ENCODE measurements at regions not wholly inside any gene's neighbourhood (a gene's known extent, or its start where the extent isn't known, plus 50 kb on each side); places are given as distances from the start of the nearest gene placed in this dataset.
"Not testable (repeated sequence)": the region's sequence is repeated elsewhere in the genome, so short reads cannot be mapped to it uniquely, and the experiment has no call there.

- no peak for TF ChIP-seq SPI1 (IDR thresholded peaks at IDR 0.05; ENCODE audit: low read depth, low read length)
- no peak for TF ChIP-seq TAF1 (IDR thresholded peaks at IDR 0.05; ENCODE audit: low read depth, low read length)
- no peak for TF ChIP-seq POU2F2 (IDR thresholded peaks at IDR 0.05; ENCODE audit: low read depth, low read length)
- TF ChIP-seq POLR2A (IDR thresholded peaks at IDR 0.05; ENCODE audit: low read depth, low read length): no peak
- no peak for TF ChIP-seq POLR2AphosphoS5 (IDR thresholded peaks at IDR 0.05; ENCODE audit: low read depth, low read length)
- no peak for TF ChIP-seq PAX5 (IDR thresholded peaks at IDR 0.05; ENCODE audit: insufficient read depth, low read length, severe bottlenecking)
- no peak for DNase-seq (ENCODE audit: insufficient read length, low spot score)
- FAIRE-seq: no peak
Measured at GRCh38 chr18:1438458-1438910, 533.8 kb downstream of the ADCYAP1 start.

GRCh38 chr18:1438967-1439366 lies 534.3 kb downstream of the ADCYAP1 start:
- DNase-seq (ENCODE audit: insufficient read length, low spot score) (no peak), FAIRE-seq (no peak)
- TF ChIP-seq POLR2A (IDR thresholded peaks at IDR 0.05; ENCODE audit: low read depth, low read length): no peak
- no peak for TF ChIP-seq POLR2AphosphoS5 (IDR thresholded peaks at IDR 0.05; ENCODE audit: low read depth, low read length)
- no peak for TF ChIP-seq SPI1 (IDR thresholded peaks at IDR 0.05; ENCODE audit: low read depth, low read length)
- TF ChIP-seq TAF1 (IDR thresholded peaks at IDR 0.05; ENCODE audit: low read depth, low read length): no peak
- no peak for TF ChIP-seq POU2F2 (IDR thresholded peaks at IDR 0.05; ENCODE audit: low read depth, low read length)
- TF ChIP-seq PAX5 (IDR thresholded peaks at IDR 0.05; ENCODE audit: insufficient read depth, low read length, severe bottlenecking): no peak

- not testable (repeated sequence) for FAIRE-seq; DNase-seq (ENCODE audit: insufficient read length, low spot score)
Measured at GRCh38 chr18:1444062-1444461, 539.4 kb downstream of the ADCYAP1 start.

- TF ChIP-seq TAF1 (IDR thresholded peaks at IDR 0.05; ENCODE audit: low read depth, low read length) (no peak), SPI1 (IDR thresholded peaks at IDR 0.05; ENCODE audit: low read depth, low read length) (no peak), POLR2A (IDR thresholded peaks at IDR 0.05; ENCODE audit: low read depth, low read length) (no peak), PAX5 (IDR thresholded peaks at IDR 0.05; ENCODE audit: insufficient read depth, low read length, severe bottlenecking) (no peak), POLR2AphosphoS5 (IDR thresholded peaks at IDR 0.05; ENCODE audit: low read depth, low read length) (no peak), POU2F2 (IDR thresholded peaks at IDR 0.05; ENCODE audit: low read depth, low read length) (no peak)
- DNase-seq (ENCODE audit: insufficient read length, low spot score) (no peak), FAIRE-seq (no peak)
Measured at GRCh38 chr18:1446765-1447164, 542.1 kb downstream of the ADCYAP1 start.

- DNase-seq (ENCODE audit: insufficient read length, low spot score) (no peak), FAIRE-seq (no peak)
- TF ChIP-seq PAX5 (IDR thresholded peaks at IDR 0.05; ENCODE audit: insufficient read depth, low read length, severe bottlenecking): no peak
- no peak for TF ChIP-seq POLR2AphosphoS5 (IDR thresholded peaks at IDR 0.05; ENCODE audit: low read depth, low read length)
Measured at GRCh38 chr18:1452821-1453220, 548.1 kb downstream of the ADCYAP1 start.

- DNase-seq (ENCODE audit: insufficient read length, low spot score): no peak
- TF ChIP-seq SPI1 (IDR thresholded peaks at IDR 0.05; ENCODE audit: low read depth, low read length) (no peak), POLR2A (IDR thresholded peaks at IDR 0.05; ENCODE audit: low read depth, low read length) (no peak), TAF1 (IDR thresholded peaks at IDR 0.05; ENCODE audit: low read depth, low read length) (no peak), PAX5 (IDR thresholded peaks at IDR 0.05; ENCODE audit: insufficient read depth, low read length, severe bottlenecking) (no peak), POU2F2 (IDR thresholded peaks at IDR 0.05; ENCODE audit: low read depth, low read length) (no peak), POLR2AphosphoS5 (IDR thresholded peaks at IDR 0.05; ENCODE audit: low read depth, low read length) (no peak)
- FAIRE-seq: no peak
Measured at GRCh38 chr18:1455605-1456004, 550.9 kb downstream of the ADCYAP1 start.

GRCh38 chr18:1458547-1458946 lies 553.9 kb downstream of the ADCYAP1 start:
- no peak for TF ChIP-seq SPI1 (IDR thresholded peaks at IDR 0.05; ENCODE audit: low read depth, low read length)
- TF ChIP-seq TAF1 (IDR thresholded peaks at IDR 0.05; ENCODE audit: low read depth, low read length): no peak
- TF ChIP-seq POLR2A (IDR thresholded peaks at IDR 0.05; ENCODE audit: low read depth, low read length): no peak
- TF ChIP-seq PAX5 (IDR thresholded peaks at IDR 0.05; ENCODE audit: insufficient read depth, low read length, severe bottlenecking): no peak
- no peak for TF ChIP-seq POU2F2 (IDR thresholded peaks at IDR 0.05; ENCODE audit: low read depth, low read length)
- TF ChIP-seq POLR2AphosphoS5 (IDR thresholded peaks at IDR 0.05; ENCODE audit: low read depth, low read length): no peak
- DNase-seq (ENCODE audit: insufficient read length, low spot score) (no peak), FAIRE-seq (no peak)

- FAIRE-seq (no peak), DNase-seq (ENCODE audit: insufficient read length, low spot score) (no peak)
- TF ChIP-seq POU2F2 (IDR thresholded peaks at IDR 0.05; ENCODE audit: low read depth, low read length) (no peak), POLR2A (IDR thresholded peaks at IDR 0.05; ENCODE audit: low read depth, low read length) (no peak), SPI1 (IDR thresholded peaks at IDR 0.05; ENCODE audit: low read depth, low read length) (no peak)
Measured at GRCh38 chr18:1463981-1464380, 559.3 kb downstream of the ADCYAP1 start.

GRCh38 chr18:1464444-1465217 lies 560.0 kb downstream of the ADCYAP1 start:
- TF ChIP-seq POLR2AphosphoS5 (IDR thresholded peaks at IDR 0.05; ENCODE audit: low read depth, low read length): no peak
- TF ChIP-seq POU2F2 (IDR thresholded peaks at IDR 0.05; ENCODE audit: low read depth, low read length): no peak
- no peak for TF ChIP-seq TAF1 (IDR thresholded peaks at IDR 0.05; ENCODE audit: low read depth, low read length)
- TF ChIP-seq PAX5 (IDR thresholded peaks at IDR 0.05; ENCODE audit: insufficient read depth, low read length, severe bottlenecking): no peak
- TF ChIP-seq SPI1 (IDR thresholded peaks at IDR 0.05; ENCODE audit: low read depth, low read length): no peak
- TF ChIP-seq POLR2A (IDR thresholded peaks at IDR 0.05; ENCODE audit: low read depth, low read length): no peak
- DNase-seq (ENCODE audit: insufficient read length, low spot score) (no peak), FAIRE-seq (no peak)

GRCh38 chr18:1466035-1466434 lies 561.4 kb downstream of the ADCYAP1 start:
- TF ChIP-seq POLR2AphosphoS5 (IDR thresholded peaks at IDR 0.05; ENCODE audit: low read depth, low read length) (no peak), POLR2A (IDR thresholded peaks at IDR 0.05; ENCODE audit: low read depth, low read length) (no peak), SPI1 (IDR thresholded peaks at IDR 0.05; ENCODE audit: low read depth, low read length) (no peak), POU2F2 (IDR thresholded peaks at IDR 0.05; ENCODE audit: low read depth, low read length) (no peak), TAF1 (IDR thresholded peaks at IDR 0.05; ENCODE audit: low read depth, low read length) (no peak), PAX5 (IDR thresholded peaks at IDR 0.05; ENCODE audit: insufficient read depth, low read length, severe bottlenecking) (no peak)
- DNase-seq (ENCODE audit: insufficient read length, low spot score) (no peak), FAIRE-seq (no peak)

Data from GM12891 (cell line).